Ishikawa (cell line): ENCODE measurements at regions not wholly inside any gene's neighbourhood (a gene's known extent, or its start where the extent isn't known, plus 50 kb on each side); places are given as distances from the start of the nearest gene placed in this dataset.

ENCODE experiments used
- CEBPB ChIP-seq: IDR thresholded peaks from 2 replicates; pipeline ENCODE4 v1.6.1; 2012
- CREB1 ChIP-seq: IDR thresholded peaks from 2 replicates; pipeline ENCODE4 v1.6.1; 2012; ENCODE audit warnings: low read depth
- EGR1 ChIP-seq: IDR thresholded peaks from 2 replicates; pipeline ENCODE4 v1.6.1; 2012
- EP300 ChIP-seq: IDR thresholded peaks from 2 replicates; pipeline ENCODE4 v1.6.1; 2012; ENCODE audit warnings: borderline replicate concordance
- FOXM1 ChIP-seq: IDR thresholded peaks from 2 replicates; pipeline ENCODE4 v1.6.1; 2012; ENCODE audit warnings: low read depth, borderline replicate concordance
- NFIC ChIP-seq: IDR thresholded peaks from 2 replicates; pipeline ENCODE4 v1.6.1; 2012
- RAD21 ChIP-seq: IDR thresholded peaks from 2 replicates; pipeline ENCODE4 v1.6.1; 2012; ENCODE audit warnings: low read depth
- REST ChIP-seq: IDR thresholded peaks from 2 replicates; pipeline ENCODE4 v1.6.1; 2012; ENCODE audit warnings: low read depth, mild to moderate bottlenecking
- TAF1 ChIP-seq: IDR thresholded peaks from 2 replicates; pipeline ENCODE4 v1.6.1; 2012; ENCODE audit warnings: low read depth, mild to moderate bottlenecking
- TCF12 ChIP-seq: IDR thresholded peaks from 2 replicates; pipeline ENCODE4 v1.6.1; 2012; ENCODE audit warnings: low read depth
- TEAD4 ChIP-seq: IDR thresholded peaks from 2 replicates; pipeline ENCODE4 v1.6.1; 2012
- USF1 ChIP-seq: IDR thresholded peaks from 2 replicates; pipeline ENCODE4 v1.6.1; 2012
- YY1 ChIP-seq: IDR thresholded peaks from 2 replicates; pipeline ENCODE4 v1.6.1; 2012; ENCODE audit warnings: low read depth
- ZBTB7A ChIP-seq: IDR thresholded peaks from 2 replicates; pipeline ENCODE4 v1.6.1; 2012; ENCODE audit warnings: low read depth
- TF ChIP-seq, protein P1 (sequence below): IDR thresholded peaks from 2 replicates; pipeline ENCODE4 v1.6.1; 2012

DNA sequence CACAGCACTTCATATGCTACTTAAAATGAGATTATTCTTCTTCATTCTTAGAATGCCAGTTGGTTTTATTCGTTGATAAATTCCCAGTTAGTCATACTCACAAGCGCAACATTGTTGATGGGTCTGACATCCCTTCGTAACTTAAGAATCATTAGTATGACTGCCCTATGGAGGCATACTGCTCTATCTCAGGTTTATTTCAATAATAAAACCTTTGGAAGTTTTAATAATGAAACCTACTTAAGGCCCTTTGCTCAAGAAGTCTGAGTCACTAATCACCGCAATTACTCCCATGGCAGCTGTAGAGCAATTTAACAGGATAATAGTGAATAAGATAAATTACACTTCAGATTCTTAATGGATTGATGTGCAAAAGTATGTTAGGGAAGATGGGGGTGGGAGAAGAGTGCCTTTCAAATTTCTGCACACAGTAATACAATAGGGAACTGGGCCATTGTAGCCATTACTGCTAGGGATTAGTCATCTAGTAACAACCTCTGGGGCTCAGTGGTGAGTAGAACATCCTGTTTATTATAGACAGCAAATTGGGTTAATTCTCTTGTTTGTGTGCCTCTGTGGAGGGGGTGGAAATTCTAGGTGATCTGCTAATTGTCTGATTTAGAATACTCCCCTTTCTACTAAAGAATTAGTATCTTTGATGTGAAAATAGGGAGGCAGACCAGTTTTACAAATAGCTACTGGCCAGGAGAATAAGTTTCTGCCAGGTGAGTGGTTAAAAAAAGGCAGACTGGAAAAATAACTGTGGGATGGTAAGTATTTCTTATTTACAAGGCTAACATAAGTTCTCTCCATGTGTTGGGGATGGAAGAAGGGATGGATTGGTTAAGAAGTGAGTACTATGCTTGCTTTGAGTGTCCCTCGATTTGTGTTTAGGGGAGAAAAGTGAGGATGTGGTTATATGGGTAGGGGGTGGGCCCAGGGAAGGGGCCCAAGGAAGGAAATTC is 74.5 kb upstream of the VKORC1L1 start:
- TF ChIP-seq YY1, result no peak
- TF ChIP-seq CREB1, result no peak
- TF ChIP-seq ZBTB7A, result no peak

DNA sequence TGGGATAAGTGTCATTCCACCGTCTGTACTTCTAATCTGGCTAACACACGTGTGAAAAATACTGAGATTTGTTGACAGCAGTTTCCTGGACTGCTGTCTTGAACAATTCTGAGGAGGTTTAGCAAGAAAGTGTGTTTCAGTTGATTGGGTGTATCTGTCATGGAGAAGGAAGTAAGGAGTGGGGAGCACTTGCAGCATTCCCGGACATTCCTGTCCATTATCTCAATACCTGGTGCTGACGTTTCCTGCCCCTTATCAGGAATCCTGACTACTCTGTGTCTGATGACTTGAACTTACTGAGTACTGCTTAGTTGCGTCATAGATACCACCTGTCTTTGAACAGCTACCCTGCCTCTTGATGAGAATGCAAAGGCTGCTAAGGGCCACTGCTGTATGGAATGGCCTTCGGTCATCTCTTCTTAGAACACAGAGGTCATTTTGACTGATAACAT is 72.0 kb upstream of the VKORC1L1 start:
- no peak for TF ChIP-seq NFIC
- no peak for TF ChIP-seq TCF12
- TF ChIP-seq YY1, result no peak
- no peak for TF ChIP-seq EP300
- no peak for TF ChIP-seq FOXM1
- TF ChIP-seq REST, result no peak
- TF ChIP-seq, protein P1, sequence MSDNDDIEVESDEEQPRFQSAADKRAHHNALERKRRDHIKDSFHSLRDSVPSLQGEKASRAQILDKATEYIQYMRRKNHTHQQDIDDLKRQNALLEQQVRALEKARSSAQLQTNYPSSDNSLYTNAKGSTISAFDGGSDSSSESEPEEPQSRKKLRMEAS, result no peak
- no peak for TF ChIP-seq RAD21

- TF ChIP-seq CREB1, result no peak
These were observed 68.0 kb upstream of the VKORC1L1 start for GRCh38 chr7:65804887-65805286.

GRCh38 chr7:65809259-65809981 is 63.5 kb upstream of the VKORC1L1 start:
- TF ChIP-seq EGR1, result no peak
- TF ChIP-seq FOXM1, result no peak
- TF ChIP-seq TAF1, result no peak
- TF ChIP-seq CREB1, result no peak
- TF ChIP-seq, protein P1, result no peak
- no peak for TF ChIP-seq USF1
- TF ChIP-seq NFIC, result no peak
- TF ChIP-seq EP300, result no peak
- no peak for TF ChIP-seq TEAD4
- no peak for TF ChIP-seq RAD21
- no peak for TF ChIP-seq YY1
- no peak for TF ChIP-seq REST
- TF ChIP-seq CEBPB, result no peak
- TF ChIP-seq TCF12, result no peak
- no peak for TF ChIP-seq ZBTB7A

DNA sequence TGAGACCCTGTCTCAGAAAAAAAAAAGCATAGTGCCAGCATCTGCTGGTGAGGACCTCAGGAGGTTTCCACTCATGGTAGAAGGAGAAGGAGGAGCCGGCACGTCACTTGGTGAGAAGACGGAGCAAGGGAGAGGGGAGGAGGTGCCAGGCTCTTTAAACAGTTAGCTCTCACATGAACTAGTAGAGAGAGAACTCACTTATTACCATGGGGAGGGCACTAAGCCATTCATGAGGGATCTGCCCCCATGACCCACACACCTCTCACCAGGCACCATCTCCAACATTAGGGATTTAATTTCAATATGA is 62.9 kb upstream of the VKORC1L1 start:
- TF ChIP-seq ZBTB7A (no peak), TCF12 (no peak), CREB1 (no peak), EGR1 (no peak), CEBPB (no peak), REST (no peak), USF1 (no peak), RAD21 (no peak), NFIC (no peak), TAF1 (no peak)
